PFSK-1 (cell line): ENCODE measurements at regions not wholly inside any gene's neighbourhood (a gene's known extent, or its start where the extent isn't known, plus 50 kb on each side); places are given as distances from the start of the nearest gene placed in this dataset.

Experiments
- POLR2AphosphoS5 ChIP-seq: IDR thresholded peaks from 2 replicates; pipeline ENCODE4 v1.6.1; 2012; ENCODE audit warnings: low read depth, mild to moderate bottlenecking, control low read depth, low read length, moderate library complexity
- TF ChIP-seq, protein P1 (sequence below), 2 experiments: IDR thresholded peaks; 2 replicates each; pipeline versions ENCODE4 v1.6.1 to v1.8.0; 2011 to 2012; ENCODE audit warnings: low read depth in 2 of 2, low read length in 2 of 2, control low read depth in 1 of 2, inconsistent platforms in 1 of 2, mild to moderate bottlenecking in 1 of 2, moderate library complexity in 1 of 2; ENCODE audit not compliant: insufficient read depth in 1 of 2

DNA sequence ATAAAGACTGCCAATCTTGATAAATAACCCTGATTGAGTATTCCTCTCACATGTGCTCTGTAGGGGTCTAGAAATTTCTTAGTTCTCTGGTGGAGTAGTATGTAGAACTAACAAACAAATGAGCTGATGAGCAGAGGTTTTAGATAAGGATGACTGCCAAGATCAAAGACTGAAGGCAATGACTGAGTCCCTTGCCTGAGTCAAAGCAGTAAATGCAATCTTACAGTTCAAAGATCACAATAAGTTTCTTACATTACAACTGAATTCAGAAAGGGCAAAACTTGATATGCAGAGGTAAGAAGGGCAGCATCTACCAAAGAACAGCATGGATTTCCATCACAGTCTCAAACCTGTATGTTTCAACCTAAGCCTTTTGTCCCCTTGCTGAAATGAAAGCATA, 172.2 kb upstream of the POU1F1 start:
- TF ChIP-seq POLR2AphosphoS5 = no peak
- TF ChIP-seq, protein P1, sequence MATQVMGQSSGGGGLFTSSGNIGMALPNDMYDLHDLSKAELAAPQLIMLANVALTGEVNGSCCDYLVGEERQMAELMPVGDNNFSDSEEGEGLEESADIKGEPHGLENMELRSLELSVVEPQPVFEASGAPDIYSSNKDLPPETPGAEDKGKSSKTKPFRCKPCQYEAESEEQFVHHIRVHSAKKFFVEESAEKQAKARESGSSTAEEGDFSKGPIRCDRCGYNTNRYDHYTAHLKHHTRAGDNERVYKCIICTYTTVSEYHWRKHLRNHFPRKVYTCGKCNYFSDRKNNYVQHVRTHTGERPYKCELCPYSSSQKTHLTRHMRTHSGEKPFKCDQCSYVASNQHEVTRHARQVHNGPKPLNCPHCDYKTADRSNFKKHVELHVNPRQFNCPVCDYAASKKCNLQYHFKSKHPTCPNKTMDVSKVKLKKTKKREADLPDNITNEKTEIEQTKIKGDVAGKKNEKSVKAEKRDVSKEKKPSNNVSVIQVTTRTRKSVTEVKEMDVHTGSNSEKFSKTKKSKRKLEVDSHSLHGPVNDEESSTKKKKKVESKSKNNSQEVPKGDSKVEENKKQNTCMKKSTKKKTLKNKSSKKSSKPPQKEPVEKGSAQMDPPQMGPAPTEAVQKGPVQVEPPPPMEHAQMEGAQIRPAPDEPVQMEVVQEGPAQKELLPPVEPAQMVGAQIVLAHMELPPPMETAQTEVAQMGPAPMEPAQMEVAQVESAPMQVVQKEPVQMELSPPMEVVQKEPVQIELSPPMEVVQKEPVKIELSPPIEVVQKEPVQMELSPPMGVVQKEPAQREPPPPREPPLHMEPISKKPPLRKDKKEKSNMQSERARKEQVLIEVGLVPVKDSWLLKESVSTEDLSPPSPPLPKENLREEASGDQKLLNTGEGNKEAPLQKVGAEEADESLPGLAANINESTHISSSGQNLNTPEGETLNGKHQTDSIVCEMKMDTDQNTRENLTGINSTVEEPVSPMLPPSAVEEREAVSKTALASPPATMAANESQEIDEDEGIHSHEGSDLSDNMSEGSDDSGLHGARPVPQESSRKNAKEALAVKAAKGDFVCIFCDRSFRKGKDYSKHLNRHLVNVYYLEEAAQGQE (IDR thresholded peaks at IDR 0.05; ENCODE audit: insufficient read depth in 1 of 2, low read depth in 2 of 2, low read length in 2 of 2) = no peak
